ENCODE measurements at regions not wholly inside any gene's neighbourhood (a gene's known extent, or its start where the extent isn't known, plus 50 kb on each side); places are given as distances from the start of the nearest gene placed in this dataset.

DNA sequence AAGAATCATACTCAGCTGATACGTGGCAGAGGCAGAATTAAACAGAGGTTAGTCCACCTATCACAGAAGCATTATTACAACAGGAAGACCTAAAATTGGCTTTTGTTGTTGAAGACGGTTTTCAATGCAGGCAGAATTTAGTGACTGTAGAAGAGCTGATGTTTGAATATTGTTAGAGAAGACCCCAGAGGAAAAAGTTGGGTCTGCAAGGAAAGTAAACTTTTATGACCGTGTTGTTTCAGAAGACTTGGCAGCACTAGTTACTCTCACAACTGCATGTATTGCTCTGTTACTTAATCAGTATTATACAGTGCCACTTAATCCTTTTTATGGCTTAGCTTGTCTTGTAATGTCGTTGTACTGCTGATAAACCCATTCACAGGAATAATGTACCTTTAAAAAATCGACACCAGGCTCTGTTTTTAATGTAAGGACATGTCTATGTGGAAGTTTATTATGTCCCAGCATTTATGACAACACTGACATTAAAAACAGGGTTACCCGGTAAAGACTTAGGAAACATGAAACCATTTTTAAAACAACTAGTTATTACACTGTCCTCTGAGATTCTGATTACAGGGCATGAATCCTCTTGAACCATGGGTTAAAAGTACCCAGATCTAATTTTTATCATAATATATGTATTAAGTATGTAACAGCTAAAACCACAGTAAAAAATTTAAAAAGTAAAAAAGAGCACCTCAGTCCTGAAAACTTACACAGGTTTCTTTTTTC is 235.4 kb downstream of the TTLL7 start:
- DNase-seq (ENCODE audit: extremely low read depth, low read depth): no peak
- TF ChIP-seq, protein P1, sequence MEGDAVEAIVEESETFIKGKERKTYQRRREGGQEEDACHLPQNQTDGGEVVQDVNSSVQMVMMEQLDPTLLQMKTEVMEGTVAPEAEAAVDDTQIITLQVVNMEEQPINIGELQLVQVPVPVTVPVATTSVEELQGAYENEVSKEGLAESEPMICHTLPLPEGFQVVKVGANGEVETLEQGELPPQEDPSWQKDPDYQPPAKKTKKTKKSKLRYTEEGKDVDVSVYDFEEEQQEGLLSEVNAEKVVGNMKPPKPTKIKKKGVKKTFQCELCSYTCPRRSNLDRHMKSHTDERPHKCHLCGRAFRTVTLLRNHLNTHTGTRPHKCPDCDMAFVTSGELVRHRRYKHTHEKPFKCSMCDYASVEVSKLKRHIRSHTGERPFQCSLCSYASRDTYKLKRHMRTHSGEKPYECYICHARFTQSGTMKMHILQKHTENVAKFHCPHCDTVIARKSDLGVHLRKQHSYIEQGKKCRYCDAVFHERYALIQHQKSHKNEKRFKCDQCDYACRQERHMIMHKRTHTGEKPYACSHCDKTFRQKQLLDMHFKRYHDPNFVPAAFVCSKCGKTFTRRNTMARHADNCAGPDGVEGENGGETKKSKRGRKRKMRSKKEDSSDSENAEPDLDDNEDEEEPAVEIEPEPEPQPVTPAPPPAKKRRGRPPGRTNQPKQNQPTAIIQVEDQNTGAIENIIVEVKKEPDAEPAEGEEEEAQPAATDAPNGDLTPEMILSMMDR (IDR thresholded peaks at IDR 0.05; ENCODE audit: low read depth, low read length): no peak

DNA sequence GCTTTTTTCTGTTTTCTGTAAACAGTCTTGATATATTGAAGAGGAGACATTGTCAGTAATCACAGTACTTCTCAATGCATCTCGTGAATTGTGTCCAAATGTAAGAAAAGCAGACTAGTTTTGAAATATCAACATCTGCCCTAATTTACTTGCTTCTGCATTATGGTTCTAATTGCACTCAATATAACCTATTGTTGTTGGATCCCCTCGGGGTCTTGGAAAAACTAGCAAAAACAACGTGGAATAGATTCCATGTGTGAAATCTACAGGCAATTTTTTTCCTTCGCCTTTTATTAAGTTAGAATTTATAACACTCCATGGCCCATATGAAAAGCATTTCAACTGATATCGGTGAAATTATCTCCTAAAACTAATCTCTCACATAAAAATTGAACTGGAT is 236.5 kb downstream of the TTLL7 start:
- no peak for DNase-seq (ENCODE audit: extremely low read depth, low read depth)
- TF ChIP-seq, protein P1 (IDR thresholded peaks at IDR 0.05; ENCODE audit: low read depth, low read length): no peak

DNA sequence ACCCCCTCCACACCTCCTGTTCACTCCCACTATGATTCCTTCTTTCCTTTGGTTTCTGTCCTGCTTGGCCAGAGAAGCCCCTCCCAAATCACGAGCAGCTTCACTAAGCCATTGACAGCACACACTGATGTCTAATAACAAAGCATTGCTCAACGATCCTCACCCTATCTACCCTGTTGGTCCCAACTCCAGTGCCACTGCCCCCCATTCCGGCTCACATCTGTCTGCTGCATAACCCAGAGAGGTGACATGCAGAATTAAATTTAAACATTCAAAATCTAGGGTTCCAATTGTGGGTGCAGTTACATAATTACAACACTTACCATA is 236.9 kb downstream of the TTLL7 start:
- no peak for DNase-seq (ENCODE audit: extremely low read depth, low read depth)

DNA sequence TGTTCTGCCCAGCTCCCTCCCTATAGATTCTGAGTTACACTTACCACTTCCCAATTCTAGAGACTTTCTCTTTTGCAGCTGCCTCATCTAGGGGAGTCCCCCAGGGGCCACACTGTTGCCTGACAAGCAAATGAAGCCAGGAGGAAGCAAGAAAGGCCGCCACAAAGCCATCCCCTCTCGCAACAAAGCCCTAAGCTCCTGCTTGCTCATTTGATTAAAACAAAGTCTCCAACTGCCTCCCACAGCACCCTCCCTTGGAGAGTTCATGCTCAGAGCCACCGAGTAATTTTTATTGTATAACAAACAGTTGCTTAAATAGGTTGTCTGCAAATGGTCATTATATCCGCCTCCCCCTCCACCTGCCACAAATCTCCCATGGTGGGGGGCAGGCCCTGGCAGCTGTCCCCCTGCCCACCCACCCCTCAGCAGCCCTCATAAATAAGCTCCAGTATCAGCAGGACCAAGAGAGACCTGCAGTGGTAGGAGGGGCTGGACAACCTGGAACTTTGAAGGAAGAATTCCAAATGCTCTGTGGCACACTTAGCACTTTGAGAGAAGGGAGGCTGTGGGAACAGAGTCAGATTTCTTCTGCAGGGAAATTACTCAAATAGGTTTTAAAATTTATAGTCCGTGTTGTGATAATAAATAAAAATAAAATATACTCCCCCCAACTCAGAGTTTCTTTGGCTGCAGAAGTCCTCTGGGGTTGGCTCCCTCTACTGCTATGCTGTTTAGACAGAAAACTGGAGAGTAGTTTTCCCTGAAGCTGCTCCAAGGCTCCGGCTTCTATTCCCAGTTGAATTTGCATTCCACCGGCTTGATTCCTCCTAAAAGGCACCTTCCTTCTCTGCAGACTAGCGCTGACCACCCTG is 237.5 kb downstream of the TTLL7 start:
- no peak for DNase-seq (ENCODE audit: extremely low read depth, low read depth)
- TF ChIP-seq, protein P1 (IDR thresholded peaks at IDR 0.05; ENCODE audit: low read depth, low read length): no peak

More for the DNA sequence above, 236.9 kb downstream of the TTLL7 start:
- TF ChIP-seq, protein P1 (IDR thresholded peaks at IDR 0.05; ENCODE audit: low read depth, low read length): no peak

DNA sequence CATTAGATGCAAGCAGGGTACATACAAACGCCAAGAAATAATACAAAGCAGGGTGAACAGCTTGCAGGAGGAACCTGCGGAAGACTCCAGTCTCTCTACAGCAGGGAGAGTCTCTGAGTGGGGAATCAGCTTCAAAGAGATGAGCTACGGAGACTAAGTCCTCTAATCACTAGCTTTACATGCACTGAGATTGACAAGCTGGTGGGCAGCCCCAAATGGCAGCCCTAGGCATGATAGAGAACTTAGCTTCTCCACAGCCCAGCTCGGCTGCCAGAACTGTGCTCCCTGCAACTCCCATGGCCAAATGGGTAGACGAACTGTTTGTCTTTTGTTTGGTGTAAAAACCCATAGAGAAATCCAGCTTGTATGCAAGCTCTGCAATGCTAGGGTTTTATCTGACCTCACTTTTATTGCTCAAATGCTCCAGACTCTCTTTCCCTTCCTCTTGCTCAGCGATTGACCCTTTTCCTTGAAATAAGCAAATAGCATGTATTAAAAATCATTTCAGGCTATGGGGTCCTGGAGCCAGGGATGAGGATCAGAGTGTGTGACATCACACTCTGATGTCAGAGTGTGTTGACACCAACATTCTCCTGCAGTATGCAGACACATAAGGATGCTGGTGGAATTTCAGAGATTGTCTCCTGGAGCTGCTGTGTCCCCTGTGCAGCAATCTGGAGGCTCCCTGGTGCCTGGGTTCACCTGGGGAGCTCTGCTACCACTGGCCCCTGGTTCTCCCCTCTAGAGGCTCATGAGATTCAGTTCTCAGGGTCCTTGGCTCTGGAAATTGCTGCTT is 238.5 kb downstream of the TTLL7 start:
- TF ChIP-seq, protein P1 (IDR thresholded peaks at IDR 0.05; ENCODE audit: low read depth, low read length): no peak

DNA sequence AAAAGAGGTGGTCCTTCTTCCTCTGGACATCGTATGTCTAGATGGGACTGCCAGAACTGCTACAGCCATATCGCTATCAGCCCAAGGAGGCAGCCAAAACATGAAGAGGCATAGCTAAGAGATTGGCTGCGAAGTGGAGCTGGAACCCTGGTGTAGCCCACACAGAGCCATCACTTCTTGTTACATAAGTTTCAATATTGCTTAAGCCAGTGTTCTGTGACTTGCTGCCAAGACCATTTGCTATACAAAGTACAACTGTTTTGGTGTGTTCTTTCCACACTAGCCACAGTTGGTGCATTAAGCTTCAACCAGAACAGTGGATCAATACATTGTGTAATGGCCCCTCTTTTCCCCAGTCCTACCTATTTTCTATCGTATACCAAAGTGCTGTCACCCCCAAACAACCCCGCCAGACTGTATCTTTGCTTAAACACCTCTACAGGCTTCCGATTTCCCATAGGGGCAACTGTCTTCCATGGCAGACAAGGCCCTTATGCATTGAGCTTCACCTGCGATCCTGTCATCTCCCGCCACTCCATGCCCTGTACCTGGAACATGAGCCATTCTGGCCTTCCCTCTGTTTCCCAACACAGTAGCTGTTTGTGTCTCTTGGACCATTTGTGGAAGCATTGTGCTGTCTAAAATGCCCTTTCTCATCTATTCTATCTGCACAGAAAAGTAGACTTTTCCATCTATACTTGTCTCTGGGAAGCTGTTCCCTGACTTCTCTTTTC is 241.8 kb downstream of the TTLL7 start:
- TF ChIP-seq, protein P1 (IDR thresholded peaks at IDR 0.05; ENCODE audit: low read depth, low read length): no peak
- DNase-seq (ENCODE audit: extremely low read depth, low read depth): no peak

More for the DNA sequence above, 238.5 kb downstream of the TTLL7 start:
- DNase-seq (ENCODE audit: extremely low read depth, low read depth): no peak

All from AG09319 (cell line).